ENCODE measurements at regions not wholly inside any gene's neighbourhood (a gene's known extent, or its start where the extent isn't known, plus 50 kb on each side); places are given as distances from the start of the nearest gene placed in this dataset.

DNA sequence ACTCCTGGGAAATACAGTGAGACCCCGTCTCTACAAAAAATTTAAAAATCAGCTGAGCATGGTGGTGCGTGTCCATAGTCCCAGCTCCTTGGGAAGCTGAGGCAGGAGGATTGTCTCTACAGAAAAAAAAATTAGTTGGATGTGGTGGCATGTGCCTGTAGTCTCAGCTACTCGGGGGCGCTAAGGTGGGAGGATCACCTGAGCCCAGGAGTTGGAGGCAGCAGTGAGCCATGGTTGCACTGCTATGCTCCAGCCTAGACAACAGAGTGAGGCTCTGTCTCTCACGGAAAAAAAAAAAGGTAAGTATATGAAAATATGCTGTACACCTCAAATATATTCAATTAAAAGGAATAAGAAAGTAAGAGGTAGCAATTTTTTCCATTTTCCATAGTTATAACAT lies 92.5 kb upstream of the TGIF1 start:
- in situ Hi-C loops (cut with MboI; ENCODE audit: low sequenced_read_pairs) = no loop called here

GRCh38 chr18:3358310-3358709 lies 91.7 kb upstream of the TGIF1 start:
- in situ Hi-C loops (cut with MboI; ENCODE audit: low sequenced_read_pairs) = no loop called here

GRCh38 chr18:3360211-3360610 lies 89.8 kb upstream of the TGIF1 start:
- in situ Hi-C loops (cut with MboI; ENCODE audit: low sequenced_read_pairs) = no loop called here

DNA sequence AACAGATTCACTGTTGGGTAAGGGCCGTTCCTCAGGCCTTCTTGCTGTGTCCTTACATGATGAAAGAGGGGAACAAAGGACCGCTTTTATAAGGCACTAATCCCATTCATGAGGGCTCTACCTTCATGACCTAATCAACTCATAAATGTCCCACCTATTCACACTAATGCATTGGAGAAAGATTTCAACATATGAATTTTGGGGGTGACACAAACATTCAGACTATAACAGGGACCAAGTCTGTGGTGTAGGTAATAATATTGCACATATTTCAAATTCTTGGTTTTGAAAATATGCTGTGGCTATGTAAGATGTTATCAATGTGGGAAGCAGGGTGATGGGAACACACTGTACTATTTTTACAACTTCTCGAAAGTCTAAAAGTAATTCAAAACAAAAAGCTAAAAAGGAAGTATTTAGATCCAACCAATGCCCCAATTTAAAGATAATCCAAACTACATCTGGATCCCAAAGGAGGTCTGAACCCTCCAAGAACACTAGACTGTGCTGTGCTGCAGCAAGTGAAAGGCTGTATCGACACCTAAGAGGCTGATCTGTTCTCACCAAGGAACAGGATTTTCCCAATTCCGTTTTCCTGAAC lies 82.4 kb upstream of the TGIF1 start:
- in situ Hi-C loops (cut with MboI; ENCODE audit: low sequenced_read_pairs) = no loop called here

DNA sequence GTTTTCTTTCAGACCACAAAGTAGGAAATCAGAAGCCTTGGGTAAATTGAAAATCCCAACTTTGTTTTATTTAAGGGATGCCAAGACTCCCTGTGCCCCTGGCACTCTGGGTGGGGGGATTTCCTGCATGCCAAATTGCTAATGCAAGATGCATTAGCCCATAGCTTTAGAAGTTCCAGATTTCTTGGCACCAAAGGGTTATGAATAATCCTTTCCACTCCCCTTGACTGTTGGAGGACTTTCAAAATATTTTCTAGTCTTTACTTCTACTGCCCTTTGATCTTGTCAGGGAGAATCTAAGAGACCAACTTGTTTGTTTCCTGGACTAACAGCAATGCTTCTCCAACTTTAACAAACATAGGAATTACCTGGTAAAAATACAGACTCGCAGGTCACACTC lies 81.8 kb upstream of the TGIF1 start:
- in situ Hi-C loops (cut with MboI; ENCODE audit: low sequenced_read_pairs) = no loop called here

DNA sequence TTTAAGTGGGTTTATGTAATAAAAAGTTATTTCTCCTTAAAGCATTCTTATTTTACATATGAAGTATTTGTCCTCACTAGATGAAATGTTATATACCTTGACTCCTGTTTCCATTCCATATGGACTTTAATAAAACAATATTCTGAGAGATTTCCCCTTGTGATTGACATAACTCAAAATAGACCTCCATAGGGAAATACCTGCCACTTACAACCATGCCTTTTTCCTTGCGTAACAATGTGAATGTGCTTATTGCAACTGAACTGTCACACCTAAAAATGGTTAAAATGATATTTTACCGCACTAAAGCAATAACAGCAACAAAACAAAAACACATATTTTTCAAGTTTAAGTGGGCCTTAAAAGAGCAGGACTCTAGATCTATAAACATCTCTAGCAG lies 70.3 kb upstream of the TGIF1 start:
- in situ Hi-C loops (cut with MboI; ENCODE audit: low sequenced_read_pairs) = loop anchor here (25.0 kb wide), 1 partner anchor 108 kb away; no protein-coding TSS in a partner anchor

DNA sequence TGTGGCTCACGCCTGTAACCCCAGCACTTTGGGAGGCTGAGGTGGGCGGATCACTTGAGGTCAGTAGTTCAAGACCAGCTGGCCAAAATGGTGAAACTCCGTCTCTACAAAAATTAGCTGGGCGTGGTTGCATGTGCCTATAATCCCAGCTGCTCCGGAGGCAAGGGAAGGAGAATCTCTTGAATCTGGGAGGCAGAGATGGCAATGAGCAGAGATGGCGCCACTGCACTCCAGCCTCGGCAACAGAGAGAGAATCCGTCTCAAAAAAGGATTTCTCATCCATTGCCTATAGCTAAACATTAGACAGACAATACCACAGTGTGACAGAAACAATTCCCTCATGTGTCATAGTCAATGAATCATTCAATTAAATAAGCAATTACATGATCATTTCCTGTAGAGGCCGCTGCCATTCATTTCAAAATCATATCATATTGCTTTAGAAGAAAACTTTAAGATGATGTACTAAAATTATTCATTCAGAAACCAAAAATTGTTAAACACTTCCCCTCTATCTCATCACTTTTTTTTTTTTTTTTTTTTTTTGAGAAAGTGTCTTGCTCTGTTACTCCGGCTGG lies 69.5 kb upstream of the TGIF1 start:
- in situ Hi-C loops (cut with MboI; ENCODE audit: low sequenced_read_pairs) = loop anchor here (25.0 kb wide), 1 partner anchor 107 kb away; no protein-coding TSS in a partner anchor

DNA sequence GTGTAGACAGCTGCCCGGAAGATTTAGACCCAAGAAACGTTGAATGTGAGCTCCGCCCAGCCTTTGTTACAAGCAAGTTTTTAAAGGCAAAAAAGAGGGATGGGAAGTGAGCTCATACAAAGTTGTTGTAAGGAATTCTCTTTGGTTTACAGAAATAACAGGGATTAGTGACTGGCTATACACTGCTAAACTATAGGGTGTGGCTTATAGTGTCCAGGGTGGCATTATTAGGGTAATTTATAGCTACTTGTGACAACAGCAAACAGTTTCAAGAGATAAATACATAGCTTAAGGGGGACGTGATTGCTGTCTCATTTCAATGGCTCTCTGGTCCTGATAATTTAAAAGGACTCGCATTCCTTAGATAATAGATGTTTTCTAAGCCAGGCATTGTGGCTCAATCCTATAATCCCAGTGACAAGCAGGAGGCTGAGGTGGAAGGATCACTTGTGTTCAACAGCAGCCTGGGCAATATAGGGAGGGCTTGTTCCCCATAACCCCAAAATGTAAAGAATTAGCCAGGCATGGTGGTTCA lies 66.5 kb upstream of the TGIF1 start:
- in situ Hi-C loops (cut with MboI; ENCODE audit: low sequenced_read_pairs) = loop anchor here (25.0 kb wide), 1 partner anchor 104 kb away; no protein-coding TSS in a partner anchor

GRCh38 chr18:3384664-3385563 lies 65.1 kb upstream of the TGIF1 start:
- in situ Hi-C loops (cut with MboI; ENCODE audit: low sequenced_read_pairs) = loop anchor here (25.0 kb wide), 1 partner anchor 102 kb away; no protein-coding TSS in a partner anchor

GRCh38 chr18:3388323-3388722 lies 61.6 kb upstream of the TGIF1 start:
- in situ Hi-C loops (cut with MboI; ENCODE audit: low sequenced_read_pairs) = loop anchor here (25.0 kb wide), 1 partner anchor 99 kb away; no protein-coding TSS in a partner anchor

GRCh38 chr18:3388980-3389379 lies 61.0 kb upstream of the TGIF1 start:
- in situ Hi-C loops (cut with MboI; ENCODE audit: low sequenced_read_pairs) = loop anchor here (25.0 kb wide), 1 partner anchor 98 kb away; no protein-coding TSS in a partner anchor

DNA sequence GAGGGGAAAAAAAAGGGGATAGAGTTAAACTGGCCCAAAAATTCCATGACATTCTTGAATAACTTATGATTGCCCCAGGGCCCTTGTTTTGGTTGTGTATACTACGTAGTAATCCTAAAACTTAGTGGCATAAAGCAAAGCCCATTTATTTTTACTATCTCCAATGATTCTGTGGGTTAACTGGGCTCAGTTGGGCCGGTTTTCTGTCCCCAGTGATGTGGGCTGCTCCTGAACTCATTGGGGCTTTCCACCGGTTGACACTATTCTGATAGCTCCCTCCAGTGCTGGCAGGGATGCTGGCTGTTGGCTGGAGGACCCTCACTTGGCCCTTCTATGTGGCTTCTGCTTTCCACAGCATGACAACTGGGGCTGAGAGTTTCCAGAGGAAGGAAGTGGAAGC lies 60.0 kb upstream of the TGIF1 start:
- in situ Hi-C loops (cut with MboI; ENCODE audit: low sequenced_read_pairs) = loop anchor here (25.0 kb wide), 1 partner anchor 97 kb away; no protein-coding TSS in a partner anchor

DNA sequence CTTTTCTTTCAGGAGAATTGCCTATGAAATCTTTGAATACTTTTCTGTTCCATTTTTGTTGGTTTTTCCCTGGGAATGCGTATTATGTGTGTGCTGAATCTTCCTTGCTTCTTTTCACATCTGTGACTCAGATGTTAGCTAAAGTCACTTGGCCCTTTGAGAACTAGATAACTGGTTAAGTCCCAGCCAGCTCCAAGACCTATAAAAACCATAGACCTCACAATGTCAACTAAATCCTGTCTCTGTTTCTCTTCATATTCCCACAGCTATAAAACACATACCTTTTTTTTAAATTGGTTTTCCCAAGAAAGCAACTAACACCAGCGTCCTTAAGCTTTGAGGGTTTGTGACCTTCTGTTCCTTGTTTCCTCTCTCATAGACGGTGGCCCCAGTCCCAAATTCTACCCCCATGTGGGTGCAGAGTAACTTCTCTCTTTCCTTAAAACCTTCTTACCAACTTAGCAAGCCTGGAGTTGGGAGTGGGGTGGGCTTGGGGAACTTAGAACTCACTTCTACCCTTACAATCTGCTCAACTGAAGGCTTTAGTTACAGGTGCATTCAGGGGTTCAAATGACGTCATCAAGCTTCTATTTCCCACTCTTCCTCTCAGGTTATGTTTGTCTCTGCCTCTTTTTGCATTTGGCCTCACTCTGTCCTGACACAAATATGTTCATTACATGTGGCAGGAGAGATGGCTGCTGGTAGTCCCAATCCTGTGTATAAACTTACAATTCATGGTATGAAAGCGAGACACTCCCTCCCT lies 58.1 kb upstream of the TGIF1 start:
- in situ Hi-C loops (cut with MboI; ENCODE audit: low sequenced_read_pairs) = loop anchor here (25.0 kb wide), 1 partner anchor 95 kb away; no protein-coding TSS in a partner anchor

DNA sequence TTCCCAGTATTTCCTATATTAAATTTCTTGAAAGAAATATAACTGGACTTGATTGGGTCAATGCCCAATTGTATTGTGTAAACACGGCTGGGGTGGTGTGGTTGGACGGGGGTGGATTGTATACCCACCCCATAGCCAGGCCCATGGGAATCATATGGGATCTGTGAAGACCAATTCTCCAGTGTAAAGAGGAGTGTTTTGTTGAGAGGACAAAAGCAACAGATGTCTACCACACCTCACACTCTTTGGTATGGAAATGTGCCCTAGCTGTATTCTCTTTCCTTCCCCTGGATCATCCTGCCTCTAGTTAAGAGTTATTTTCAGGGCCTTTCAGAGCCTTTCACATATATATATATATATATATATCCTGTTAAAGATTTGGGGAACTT lies 57.5 kb upstream of the TGIF1 start:
- in situ Hi-C loops (cut with MboI; ENCODE audit: low sequenced_read_pairs) = loop anchor here (25.0 kb wide), 1 partner anchor 95 kb away; no protein-coding TSS in a partner anchor

GRCh38 chr18:3394648-3395047 lies 55.3 kb upstream of the TGIF1 start:
- in situ Hi-C loops (cut with MboI; ENCODE audit: low sequenced_read_pairs) = loop anchor here (25.0 kb wide), 1 partner anchor 93 kb away; no protein-coding TSS in a partner anchor

- in situ Hi-C loops (cut with MboI; ENCODE audit: low sequenced_read_pairs) = loop anchor here (25.0 kb wide), 1 partner anchor 92 kb away; no protein-coding TSS in a partner anchor
Measured at GRCh38 chr18:3395466-3395865, 54.5 kb upstream of the TGIF1 start.

GRCh38 chr18:3397031-3397750 lies 52.8 kb upstream of the TGIF1 start:
- in situ Hi-C loops (cut with MboI; ENCODE audit: low sequenced_read_pairs) = loop anchor here (25.0 kb wide), 1 partner anchor 90 kb away; no protein-coding TSS in a partner anchor

DNA sequence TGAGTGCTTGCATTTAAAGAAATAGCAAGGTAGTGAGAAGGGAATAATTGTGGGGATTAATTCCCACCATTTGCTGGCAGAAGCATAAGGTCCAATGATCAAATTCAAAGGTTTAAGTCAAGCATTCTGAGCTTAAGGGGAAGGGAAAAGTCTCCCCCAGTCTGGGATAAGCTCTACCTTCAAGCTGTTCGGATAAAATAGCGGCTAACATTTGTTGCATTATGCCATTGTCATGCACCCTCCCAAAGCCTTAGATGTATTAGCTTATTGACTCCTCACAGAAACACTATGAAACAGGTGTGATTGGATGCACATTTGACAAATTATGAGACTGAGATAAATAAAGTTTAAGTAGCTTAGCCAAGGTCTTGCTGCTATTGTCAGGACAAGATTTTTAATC lies 52.2 kb upstream of the TGIF1 start:
- in situ Hi-C loops (cut with MboI; ENCODE audit: low sequenced_read_pairs) = loop anchor here (25.0 kb wide), 1 partner anchor 90 kb away; no protein-coding TSS in a partner anchor
